22Rv1 (cell line): ENCODE measurements at regions not wholly inside any gene's neighbourhood (a gene's known extent, or its start where the extent isn't known, plus 50 kb on each side); places are given as distances from the start of the nearest gene placed in this dataset.
"Not testable (repeated sequence)": the region's sequence is repeated elsewhere in the genome, so short reads cannot be mapped to it uniquely, and the experiment has no call there.

Source experiments
- H3K27ac ChIP-seq: fragments of 450-650 bp; 2 replicates; pipeline ENCODE4 v1.5.1; 2017
- CTCF ChIP-seq: fragments of 450-650 bp; IDR thresholded peaks from 2 replicates; pipeline ENCODE4 v1.5.1; 2017; ENCODE audit warnings: mild to moderate bottlenecking
- ZFX ChIP-seq: fragments of 450-650 bp; IDR thresholded peaks from 2 replicates; pipeline ENCODE4 v1.6.1; 2017; ENCODE audit warnings: antibody characterized with exemption, borderline replicate concordance

DNA sequence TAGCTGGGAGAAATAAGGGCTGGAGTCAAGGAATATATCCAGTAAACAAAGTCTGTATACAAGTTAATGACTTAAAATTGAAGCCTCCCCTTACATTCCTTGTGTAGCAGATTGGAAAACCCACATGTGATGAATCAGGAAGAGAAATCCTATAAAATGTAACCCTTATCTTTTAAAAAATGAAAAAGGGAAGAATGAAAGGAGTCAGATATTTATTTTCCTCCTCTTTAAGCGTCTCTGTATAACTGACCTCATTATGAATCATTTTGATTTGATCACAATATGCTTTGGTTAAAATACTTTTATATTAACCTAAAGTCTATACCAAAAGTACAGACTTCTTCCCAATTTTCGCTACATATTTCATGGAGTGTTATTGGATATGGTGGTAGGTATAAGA is 316.3 kb upstream of the STAC start:
- H3K27ac ChIP-seq = no peak overlapping the region
- TF ChIP-seq CTCF (no peak), ZFX (no peak)

DNA sequence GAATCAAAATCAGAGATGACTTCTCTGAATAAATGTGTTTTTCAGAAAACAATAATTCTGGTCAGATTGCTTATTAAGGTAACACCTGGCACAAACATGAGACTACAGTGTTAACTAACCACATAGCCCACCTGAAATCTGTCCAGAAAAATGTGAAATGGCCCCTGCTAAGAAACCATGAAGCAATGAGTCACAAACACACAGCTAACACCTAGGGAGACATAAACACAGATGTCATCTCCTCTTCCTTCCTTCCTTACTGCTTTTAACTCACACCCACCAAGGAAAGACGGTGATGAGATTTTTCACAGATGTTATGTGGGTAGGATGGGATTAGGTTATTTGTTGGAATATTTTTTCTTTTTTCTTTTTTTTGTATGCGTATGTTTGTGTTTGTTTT is 315.0 kb upstream of the STAC start:
- no peak overlapping the region for H3K27ac ChIP-seq
- TF ChIP-seq CTCF = no peak
- TF ChIP-seq ZFX = no peak

DNA sequence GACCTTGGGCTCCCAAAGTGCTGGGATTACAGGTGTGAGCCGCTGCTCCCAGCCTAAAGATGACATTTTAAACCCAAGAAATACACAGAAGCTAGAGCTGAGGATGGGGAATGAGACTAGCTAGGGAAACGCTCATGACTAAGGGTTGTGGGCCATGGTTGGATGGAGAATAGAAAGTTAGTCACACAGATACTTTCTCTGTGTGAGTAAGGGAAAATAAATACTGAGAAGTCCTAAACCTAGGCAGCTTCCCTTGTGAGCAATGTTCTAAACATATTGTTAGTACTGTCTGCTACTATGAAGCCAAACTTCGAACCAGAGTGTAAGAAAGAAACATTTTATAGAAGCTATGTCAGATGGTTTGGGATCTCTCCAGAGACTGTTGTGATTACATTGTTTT is 304.8 kb upstream of the STAC start:
- no peak overlapping the region for H3K27ac ChIP-seq
- TF ChIP-seq ZFX (no peak), CTCF (no peak)

DNA sequence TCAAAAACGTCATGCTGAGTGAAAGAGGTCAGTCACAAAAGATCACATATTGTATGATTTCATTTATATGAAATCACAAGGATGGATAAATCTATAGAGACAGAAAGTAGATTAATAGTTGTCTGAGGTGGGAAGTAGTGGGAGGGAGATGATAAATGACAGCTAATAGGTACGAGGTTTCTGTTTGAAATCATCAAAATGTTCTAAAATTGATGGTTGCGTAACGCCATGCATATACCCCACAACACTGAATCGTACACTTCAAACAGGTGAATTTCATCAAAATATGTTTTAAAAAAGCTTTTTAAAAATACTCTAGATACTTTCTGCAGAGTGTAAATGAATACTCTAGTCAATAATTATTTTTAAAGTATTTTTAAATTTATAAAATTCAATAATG is 303.0 kb upstream of the STAC start:
- no peak for TF ChIP-seq CTCF
- TF ChIP-seq ZFX = no peak

GRCh38 chr3:36082958-36083357 is 297.3 kb upstream of the STAC start:
- H3K27ac ChIP-seq = not testable (repeated sequence)

More for the DNA sequence above, 303.0 kb upstream of the STAC start:
- no peak overlapping the region for H3K27ac ChIP-seq

GRCh38 chr3:36095238-36095637 is 285.1 kb upstream of the STAC start:
- TF ChIP-seq ZFX = no peak
- no peak for TF ChIP-seq CTCF

DNA sequence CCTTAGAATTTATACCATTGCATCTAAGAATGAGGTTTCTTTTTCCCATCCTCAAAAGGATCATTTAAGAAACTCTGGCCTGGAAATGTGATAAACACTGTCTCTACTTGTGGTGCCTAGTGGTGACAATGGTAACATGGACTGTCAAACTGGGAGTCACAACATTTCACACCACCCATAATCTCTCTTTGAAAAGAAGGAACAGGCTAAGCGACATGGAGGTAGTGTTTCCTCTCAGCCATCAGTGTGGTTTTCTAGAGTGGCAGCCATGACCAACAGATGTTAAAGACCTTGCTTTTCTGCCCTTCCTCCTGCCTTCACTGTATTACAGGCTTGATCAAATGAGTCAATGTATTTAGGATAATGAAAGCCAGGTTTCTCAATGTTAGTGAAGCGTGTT is 283.1 kb upstream of the STAC start:
- H3K27ac ChIP-seq = no peak overlapping the region
- no peak for TF ChIP-seq ZFX
- no peak for TF ChIP-seq CTCF

More at GRCh38 chr3:36095238-36095637, 285.1 kb upstream of the STAC start:
- no peak overlapping the region for H3K27ac ChIP-seq

DNA sequence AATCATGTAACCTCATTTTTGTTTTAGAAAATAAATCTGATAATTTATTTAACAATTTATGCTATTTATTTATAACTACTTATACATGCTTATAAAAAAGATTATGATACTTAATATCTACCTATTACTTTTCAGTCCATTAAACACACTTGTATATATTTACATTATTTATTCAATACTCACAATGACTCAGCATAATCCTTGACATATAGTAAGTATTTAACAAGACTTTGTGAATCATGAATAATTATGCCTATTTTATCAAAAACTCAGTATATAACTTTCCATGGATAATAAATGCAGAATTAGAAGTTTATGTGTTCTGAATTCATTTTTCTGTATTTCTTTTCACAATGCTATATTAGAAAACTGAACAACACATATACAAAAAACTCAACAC is 266.0 kb upstream of the STAC start:
- TF ChIP-seq CTCF (no peak), ZFX (no peak)
- H3K27ac ChIP-seq = no peak overlapping the region
